OCI-LY1 (cell line): ENCODE measurements at regions not wholly inside any gene's neighbourhood (a gene's known extent, or its start where the extent isn't known, plus 50 kb on each side); places are given as distances from the start of the nearest gene placed in this dataset.
"Not testable (repeated sequence)": the region's sequence is repeated elsewhere in the genome, so short reads cannot be mapped to it uniquely, and the experiment has no call there.

Experiments
- H2AFZ ChIP-seq: fragments of 200-600 bp; sonication (generic), shearing (Covaris generic); 2 replicates; pipeline ENCODE4 v1.6.0; 2014; ENCODE audit warnings: antibody characterized with exemption, mild to moderate bottlenecking, low read length
- H3F3A ChIP-seq: fragments of 200-600 bp; sonication (generic), shearing (Covaris generic); 2 replicates; pipeline ENCODE4 v1.6.0; 2014; ENCODE audit warnings: mild to moderate bottlenecking, antibody characterized with exemption, low read length, moderate library complexity; ENCODE audit not compliant: insufficient read depth
- H3K27ac ChIP-seq: fragments of 200-600 bp; sonication (generic); 2 replicates; pipeline ENCODE4 v1.5.1; 2014; ENCODE audit warnings: low read length, mixed run types, mild to moderate bottlenecking, low read depth; ENCODE audit not compliant: poor library complexity, severe bottlenecking
- H3K27me3 ChIP-seq: fragments of 200-600 bp; sonication (generic); 2 replicates; pipeline ENCODE4 v1.6.0; 2014; ENCODE audit warnings: antibody characterized with exemption, mild to moderate bottlenecking, low read length, moderate library complexity; ENCODE audit not compliant: insufficient read depth
- H3K36me3 ChIP-seq: fragments of 200-600 bp; sonication (generic); 2 replicates; pipeline ENCODE4 v1.6.1; 2014; ENCODE audit warnings: mild to moderate bottlenecking, antibody characterized with exemption, low read length, moderate library complexity, mixed read lengths; ENCODE audit not compliant: insufficient read depth
- H3K4me1 ChIP-seq: fragments of 200-600 bp; sonication (generic); 2 replicates; pipeline ENCODE4 v1.5.1; 2014; ENCODE audit warnings: mild to moderate bottlenecking, low read length, moderate library complexity; ENCODE audit not compliant: insufficient read depth, severe bottlenecking
- H3K4me2 ChIP-seq: fragments of 200-600 bp; sonication (generic), shearing (Covaris generic); 2 replicates; pipeline ENCODE4 v1.6.1; 2014; ENCODE audit warnings: low read length
- H3K4me3 ChIP-seq: fragments of 200-600 bp; sonication (generic); 2 replicates; pipeline ENCODE4 v1.5.1; 2014; ENCODE audit warnings: low read length, low read depth, mild to moderate bottlenecking, mixed read lengths; ENCODE audit not compliant: poor library complexity, severe bottlenecking
- H3K79me2 ChIP-seq: fragments of 200-600 bp; shearing (Covaris generic); 2 replicates; pipeline ENCODE4 v1.6.1; 2016; ENCODE audit warnings: mixed run types, low read length, mixed read lengths; ENCODE audit not compliant: insufficient read depth
- H3K9ac ChIP-seq: fragments of 200-600 bp; sonication (generic), shearing (Covaris generic); 2 replicates; pipeline ENCODE4 v1.6.1; 2014; ENCODE audit warnings: mild to moderate bottlenecking, low read length, mixed read lengths
- H3K9me2 ChIP-seq: fragments of 200-600 bp; sonication (generic), shearing (Covaris generic); 2 replicates; pipeline ENCODE4 v1.6.1; 2014; ENCODE audit warnings: low read depth, mild to moderate bottlenecking, low read length, mixed read lengths
- H3K9me3 ChIP-seq: fragments of 200-600 bp; shearing (Covaris generic); 2 replicates; pipeline ENCODE4 v1.6.1; 2014; ENCODE audit warnings: low read length, mixed read lengths
- H4K20me1 ChIP-seq: fragments of 200-600 bp; sonication (generic), shearing (Covaris generic); 2 replicates; pipeline ENCODE4 v1.6.0; 2016; ENCODE audit warnings: mild to moderate bottlenecking, low read length; ENCODE audit not compliant: insufficient read depth
- CTCF ChIP-seq: fragments of 200-600 bp; sonication (generic), shearing (Covaris generic); IDR thresholded peaks from 2 replicates; pipeline ENCODE4 v1.5.1; 2017; ENCODE audit warnings: mild to moderate bottlenecking, antibody characterized with exemption, low read length, moderate library complexity, mixed read lengths
- EZH2 ChIP-seq: fragments of 200-600 bp; sonication (generic), shearing (Covaris generic); IDR thresholded peaks from 2 replicates; pipeline ENCODE4 v1.8.0; 2017; ENCODE audit warnings: borderline replicate concordance, mixed run types, mild to moderate bottlenecking, antibody characterized with exemption, low read length, moderate library complexity, mixed read lengths

GRCh38 chr15:70231484-70231883 lies 133.8 kb upstream of the TLE3 start:
- Histone ChIP-seq H3K9ac (no peak overlapping the region), H3K4me1 (no peaks in the 10 kb centered on the region), H3K9me2 (no peaks in the 10 kb centered on the region), H3K36me3 (no peaks in the 10 kb centered on the region; the same call in 1 of the 2 replicates), H3K9me3 (peaks cover 8% of the 10 kb centered on the region), H3K27me3 (no peaks in the 10 kb centered on the region), H3K4me2 (no peak overlapping the region), H3K27ac (no peak overlapping the region), H2AFZ (no peak overlapping the region), H3K79me2 (no peaks in the 10 kb centered on the region), H4K20me1 (no peaks in the 10 kb centered on the region), H3F3A (no peaks in the 10 kb centered on the region), H3K4me3 (no peak overlapping the region)
- no peak for TF ChIP-seq CTCF
- TF ChIP-seq EZH2, result no peak

GRCh38 chr15:70227918-70228317 lies 130.2 kb upstream of the TLE3 start:
- H3K4me3 ChIP-seq, H3K4me1 ChIP-seq, H3K27ac ChIP-seq, H3K36me3 ChIP-seq, H3F3A ChIP-seq, H3K4me2 ChIP-seq, H3K9me3 ChIP-seq, H3K79me2 ChIP-seq, H2AFZ ChIP-seq, H4K20me1 ChIP-seq, H3K9ac ChIP-seq, H3K27me3 ChIP-seq, H3K9me2 ChIP-seq: not testable (repeated sequence)

GRCh38 chr15:70227147-70227546 lies 129.4 kb upstream of the TLE3 start:
- peaks cover 8% of the 10 kb centered on the region for H3K9me3 ChIP-seq
- H3K4me2 ChIP-seq, result no peak overlapping the region
- H3F3A ChIP-seq, result no peaks in the 10 kb centered on the region
- H4K20me1 ChIP-seq, result no peaks in the 10 kb centered on the region
- H3K27ac ChIP-seq, result no peak overlapping the region
- no peaks in the 10 kb centered on the region for H3K9me2 ChIP-seq
- H3K4me3 ChIP-seq, result no peak overlapping the region
- no peaks in the 10 kb centered on the region for H3K4me1 ChIP-seq
- H3K9ac ChIP-seq, result no peak overlapping the region
- TF ChIP-seq EZH2 (no peak), CTCF (no peak)
- H3K36me3 ChIP-seq, result no peaks in the 10 kb centered on the region; the same call in 1 of the 2 replicates
- H3K27me3 ChIP-seq, result no peaks in the 10 kb centered on the region
- H2AFZ ChIP-seq, result no peak overlapping the region
- no peaks in the 10 kb centered on the region for H3K79me2 ChIP-seq

- no peaks in the 10 kb centered on the region for H4K20me1 ChIP-seq
- no peaks in the 10 kb centered on the region for H3F3A ChIP-seq
- peaks cover 1% of the 10 kb centered on the region for H3K9me3 ChIP-seq
- H3K4me1 ChIP-seq, result no peaks in the 10 kb centered on the region
- TF ChIP-seq EZH2 (no peak), CTCF (no peak)
- no peak overlapping the region for H3K9ac ChIP-seq
- no peaks in the 10 kb centered on the region for H3K36me3 ChIP-seq
- H3K9me2 ChIP-seq, result no peaks in the 10 kb centered on the region
- no peaks in the 10 kb centered on the region for H3K79me2 ChIP-seq
- H3K4me3 ChIP-seq, result no peak overlapping the region
- H3K27ac ChIP-seq, result no peak overlapping the region
- H3K27me3 ChIP-seq, result no peaks in the 10 kb centered on the region
- H2AFZ ChIP-seq, result no peak overlapping the region
- H3K4me2 ChIP-seq, result no peak overlapping the region
Observed at GRCh38 chr15:70226337-70226980, 128.7 kb upstream of the TLE3 start.
